ENCODE measurements at regions not wholly inside any gene's neighbourhood (a gene's known extent, or its start where the extent isn't known, plus 50 kb on each side); places are given as distances from the start of the nearest gene placed in this dataset.
"Not testable (repeated sequence)": the region's sequence is repeated elsewhere in the genome, so short reads cannot be mapped to it uniquely, and the experiment has no call there.

DNA sequence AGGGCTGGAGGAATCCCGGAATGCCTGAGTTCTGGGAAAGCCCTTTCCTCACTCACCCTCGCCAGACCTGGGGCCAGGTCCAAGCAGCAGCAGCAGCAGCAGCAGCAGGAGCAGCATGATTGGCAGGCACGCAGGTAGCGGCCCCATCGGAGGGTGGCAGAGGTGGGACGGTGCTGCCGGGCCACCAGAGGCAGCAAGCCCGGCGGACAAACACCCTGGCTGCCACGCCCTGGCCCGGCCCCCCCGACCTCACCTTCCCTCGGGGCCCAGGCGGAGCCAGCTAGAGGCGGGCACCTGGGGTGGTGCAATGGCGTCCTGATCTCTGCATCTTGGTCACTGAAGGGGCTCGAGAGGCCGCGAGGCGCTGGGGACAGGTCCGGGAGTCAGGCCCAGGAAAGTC lies 122.4 kb downstream of the LAT start:
- DNase-seq (ENCODE audit: insufficient read length, low spot score) (no peak), FAIRE-seq (no peak)

DNA sequence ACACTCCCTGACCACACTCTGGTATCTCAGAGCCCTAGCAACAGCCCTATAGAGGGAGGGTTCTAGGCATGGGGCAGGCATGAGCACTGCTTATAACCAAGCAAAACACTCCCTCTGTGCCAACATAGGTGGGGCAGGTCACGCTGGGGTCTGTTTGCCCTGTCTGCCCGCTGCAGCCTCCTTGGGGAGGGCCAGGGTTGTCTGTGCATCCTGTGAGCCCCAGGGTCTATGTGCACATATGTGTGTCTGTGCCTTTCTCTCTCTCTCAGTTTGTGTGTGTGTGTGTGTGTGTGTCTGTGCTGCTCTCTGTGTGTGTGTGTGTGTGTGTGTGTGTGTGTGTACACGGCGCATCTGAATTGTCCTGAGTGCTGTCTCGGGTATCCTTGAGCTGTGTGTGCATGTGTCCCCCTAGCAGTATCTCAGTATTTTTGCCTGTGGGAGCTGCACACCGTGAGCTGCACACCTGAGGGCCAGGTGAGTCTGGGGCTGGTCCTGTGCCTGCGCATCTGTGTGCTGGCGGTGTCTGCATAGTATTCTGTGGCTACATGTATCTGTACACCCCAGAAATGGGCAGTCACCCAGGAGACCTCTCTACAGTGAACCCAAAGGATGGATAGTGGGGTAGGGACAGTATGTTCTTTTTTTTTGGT lies 121.5 kb downstream of the LAT start:
- FAIRE-seq; DNase-seq (ENCODE audit: insufficient read length, low spot score): not testable (repeated sequence)

DNA sequence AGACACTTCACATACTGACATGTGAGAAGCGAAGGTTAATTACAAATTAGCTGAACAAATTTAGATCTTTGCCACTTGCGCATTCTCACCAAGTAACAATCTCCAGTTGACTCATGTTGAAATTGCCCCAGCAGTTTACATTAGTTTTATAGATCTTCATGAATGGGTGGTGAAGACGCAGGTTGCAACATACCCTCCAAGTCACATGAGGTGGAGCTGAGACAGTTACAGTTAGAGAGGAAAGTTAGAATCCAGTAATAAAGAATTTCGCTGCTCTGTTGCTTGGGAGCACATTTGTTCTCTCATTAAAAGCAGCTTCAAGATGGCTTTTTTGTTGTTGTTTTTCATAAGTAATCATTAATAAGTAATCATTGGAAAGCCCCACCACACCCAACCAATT lies 119.7 kb downstream of the LAT start:
- DNase-seq (ENCODE audit: insufficient read length, low spot score); FAIRE-seq: not testable (repeated sequence)

DNA sequence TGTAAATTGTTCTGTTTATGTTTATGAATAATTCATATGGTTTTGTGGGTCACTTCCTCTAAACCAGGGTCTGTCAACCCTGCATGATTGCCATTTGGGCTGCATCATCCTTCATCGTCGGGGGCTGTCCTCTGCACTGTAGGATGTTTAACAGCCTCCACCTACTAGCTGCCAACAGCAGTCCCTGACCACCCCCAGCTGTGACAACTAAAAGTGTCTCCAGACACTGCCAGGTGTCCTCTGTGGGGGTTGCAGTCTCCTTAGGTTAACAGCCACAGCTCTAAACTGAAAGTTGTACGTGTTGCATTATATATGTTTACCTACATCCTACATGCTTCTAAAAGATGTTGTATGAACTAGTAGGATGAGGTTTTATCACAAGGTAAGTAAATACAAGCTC lies 113.1 kb downstream of the LAT start:
- not testable (repeated sequence) for DNase-seq (ENCODE audit: insufficient read length, low spot score); FAIRE-seq

DNA sequence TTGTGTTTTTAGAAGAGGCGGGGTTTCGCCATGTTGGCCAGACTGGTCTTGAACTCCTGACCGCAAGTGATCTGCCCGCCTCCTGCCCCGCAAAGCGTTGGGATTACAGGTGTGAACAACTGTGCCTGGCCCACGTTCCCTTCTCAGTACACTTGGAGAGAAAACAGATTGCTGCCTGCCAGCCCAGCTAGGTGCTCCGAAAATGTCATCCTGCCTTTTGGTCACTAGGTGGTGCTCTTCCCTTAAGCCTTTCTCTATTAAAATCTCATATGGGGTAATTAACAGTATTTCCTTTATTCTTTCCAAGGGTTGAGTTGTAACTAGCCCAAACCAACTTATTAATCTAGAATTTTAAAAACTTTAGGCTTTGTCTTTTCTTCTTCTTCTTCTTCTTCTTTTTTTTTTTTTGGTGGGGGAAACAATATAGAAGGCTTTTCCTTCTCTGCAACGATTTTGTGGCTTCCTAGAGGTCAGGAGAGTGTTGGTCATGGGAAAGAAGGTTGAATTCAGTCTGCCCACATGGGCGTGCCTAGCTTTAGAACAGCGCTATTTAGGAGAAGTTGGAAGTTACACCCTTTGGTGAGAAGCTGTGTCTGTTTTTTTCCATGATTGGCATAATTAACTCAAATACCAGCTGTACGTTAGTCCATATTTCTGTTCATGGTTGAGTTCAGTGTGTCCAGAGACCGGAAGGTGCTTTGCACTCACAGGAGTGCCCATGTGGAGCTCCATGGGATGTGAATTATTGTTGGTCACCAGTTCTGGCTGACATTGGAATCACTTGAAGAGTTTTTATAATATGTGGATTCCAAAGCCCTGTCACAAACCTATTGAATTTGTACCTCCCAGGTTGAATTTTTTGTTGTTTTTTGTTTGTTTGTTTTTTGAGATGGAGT lies 110.1 kb downstream of the LAT start:
- FAIRE-seq; DNase-seq (ENCODE audit: insufficient read length, low spot score): not testable (repeated sequence)

DNA sequence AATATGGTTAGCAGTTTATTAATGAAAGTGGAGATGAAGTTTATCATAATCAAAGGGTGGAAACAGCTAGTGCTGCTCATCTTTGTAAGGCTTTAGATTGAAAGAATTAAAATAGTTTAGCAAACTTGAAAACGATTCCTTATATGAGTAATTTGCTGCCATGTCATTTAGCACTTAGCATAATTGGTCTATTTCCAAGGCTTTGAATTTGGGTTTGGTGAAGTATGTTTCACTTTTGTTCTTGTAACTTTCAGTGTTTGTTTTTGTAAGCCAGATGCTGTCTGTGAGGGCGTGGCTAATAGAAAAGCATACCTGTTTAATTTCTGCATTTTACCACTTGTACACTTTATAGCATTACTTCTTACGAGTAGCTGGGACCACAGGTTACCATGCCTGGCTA lies 109.5 kb downstream of the LAT start:
- DNase-seq (ENCODE audit: insufficient read length, low spot score); FAIRE-seq: not testable (repeated sequence)

DNA sequence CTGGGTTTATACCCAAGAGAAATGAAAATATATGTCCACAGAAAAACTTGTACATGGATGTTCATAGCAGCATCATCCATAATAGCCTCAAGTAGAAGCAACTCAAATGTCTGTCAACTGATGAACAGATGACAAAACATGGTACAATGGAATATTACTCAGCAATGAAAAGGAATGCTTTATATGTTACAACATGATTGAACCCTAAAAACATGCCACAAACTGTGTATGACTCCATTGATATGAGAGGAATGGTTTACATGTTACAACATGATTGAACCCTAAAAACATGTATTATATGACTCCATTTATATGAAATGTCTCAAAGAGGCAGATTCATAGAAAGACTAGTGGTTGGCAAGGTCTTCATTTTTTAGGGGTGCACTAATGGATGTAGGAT lies 104.8 kb downstream of the LAT start:
- not testable (repeated sequence) for FAIRE-seq; DNase-seq (ENCODE audit: insufficient read length, low spot score)

DNA sequence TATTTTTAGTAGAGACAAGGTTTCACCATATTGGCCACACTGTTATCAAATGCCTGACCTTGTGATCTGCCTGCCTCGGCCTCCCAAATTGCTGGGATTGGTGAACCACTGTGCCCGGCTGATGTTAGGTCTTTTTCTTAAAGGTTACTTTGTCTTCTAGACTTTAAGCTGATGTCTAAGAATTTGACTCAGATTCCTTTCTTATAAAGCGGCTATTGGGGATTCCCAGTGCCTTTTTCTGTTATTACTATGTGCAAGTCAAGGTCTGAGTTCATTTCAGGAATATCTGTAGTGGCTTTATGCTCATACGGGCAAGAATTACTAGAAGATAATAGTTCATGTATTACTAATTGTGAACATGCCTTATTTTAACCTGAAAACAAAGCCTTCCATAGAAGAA lies 102.8 kb downstream of the LAT start:
- FAIRE-seq = not testable (repeated sequence)

DNA sequence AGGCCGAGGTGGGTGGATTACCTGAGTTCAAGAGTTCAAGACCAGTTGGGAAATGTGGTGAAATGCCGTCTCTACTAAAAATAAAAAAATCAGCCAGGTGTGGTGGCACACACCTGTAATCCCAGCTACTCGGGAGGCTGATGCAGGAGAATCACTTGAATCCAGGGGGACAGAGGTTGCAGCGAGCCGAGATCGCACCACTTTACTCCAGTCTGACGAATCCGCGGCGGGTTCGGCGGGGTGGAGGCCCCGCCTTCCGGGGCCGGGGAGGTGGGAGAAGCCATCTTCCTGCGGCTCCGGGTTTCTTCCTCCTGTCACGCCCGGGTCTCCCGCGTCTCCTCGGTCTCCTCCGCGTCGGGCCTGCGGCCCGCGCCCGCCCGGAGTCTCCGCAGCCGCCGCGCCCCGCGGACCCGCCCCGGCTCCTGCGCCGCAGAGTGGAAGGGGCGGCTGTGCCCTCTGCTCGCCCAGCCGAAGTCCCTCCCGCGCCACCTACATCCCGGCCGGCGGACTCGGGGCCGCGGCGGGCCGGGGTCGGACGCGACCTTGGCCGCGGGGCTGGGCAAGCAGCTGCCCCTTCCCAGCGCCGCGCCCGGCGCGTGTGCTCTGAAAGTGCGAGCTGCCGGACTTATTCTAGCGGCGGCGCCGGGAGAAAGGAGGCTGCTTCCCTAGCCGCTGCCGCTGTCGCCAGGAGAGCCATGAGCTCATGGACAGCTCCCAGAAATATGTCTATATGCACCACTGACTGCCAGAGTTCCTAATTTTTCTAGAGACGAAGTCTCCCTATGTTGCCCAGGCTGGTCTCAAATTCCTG lies 97.2 kb downstream of the LAT start:
- DNase-seq (ENCODE audit: insufficient read length, low spot score); FAIRE-seq: not testable (repeated sequence)

More for the DNA sequence above, 102.8 kb downstream of the LAT start:
- not testable (repeated sequence) for DNase-seq (ENCODE audit: insufficient read length, low spot score)

DNA sequence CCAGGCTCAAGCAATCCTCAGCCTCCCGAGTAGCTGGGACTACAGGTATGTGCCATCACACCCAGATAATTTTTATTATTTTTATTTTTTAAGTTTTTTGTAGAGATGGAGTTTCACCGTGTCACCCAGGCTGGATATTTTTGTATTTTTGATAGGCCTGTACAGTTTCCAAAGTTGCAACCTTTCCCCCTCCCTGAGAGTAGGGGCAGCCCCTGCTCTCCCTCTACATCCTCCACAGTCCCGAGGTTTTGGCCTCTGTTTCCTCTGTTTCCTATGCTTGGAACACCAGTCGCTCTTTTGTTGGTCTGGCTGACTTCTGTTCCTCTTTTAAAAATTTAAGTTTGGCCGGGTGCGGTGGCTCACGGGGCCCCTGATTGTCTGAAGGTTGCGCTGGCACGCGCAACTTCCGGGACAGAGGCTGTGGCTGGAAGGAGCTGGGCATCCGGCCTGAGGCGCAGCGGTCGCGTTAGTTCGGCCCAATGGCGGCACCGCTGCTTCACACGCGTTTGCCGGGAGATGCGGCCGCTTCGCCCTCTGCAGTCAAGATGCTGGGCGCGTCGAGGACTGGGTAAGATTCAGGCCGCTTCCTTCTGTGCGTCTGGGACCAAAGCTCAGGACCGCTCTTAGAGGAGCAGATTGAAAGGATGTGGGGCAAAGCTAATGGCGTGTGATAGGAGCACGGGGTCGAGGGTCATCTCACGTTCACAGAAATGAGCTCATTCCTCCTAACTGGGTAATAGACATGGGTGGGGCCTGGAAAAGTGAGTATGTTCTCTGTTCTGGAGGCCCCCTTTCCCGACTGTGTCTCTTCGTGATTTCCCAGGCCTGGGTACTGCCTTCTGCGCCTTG lies 89.9 kb downstream of the LAT start:
- not testable (repeated sequence) for FAIRE-seq; DNase-seq (ENCODE audit: insufficient read length, low spot score)

DNA sequence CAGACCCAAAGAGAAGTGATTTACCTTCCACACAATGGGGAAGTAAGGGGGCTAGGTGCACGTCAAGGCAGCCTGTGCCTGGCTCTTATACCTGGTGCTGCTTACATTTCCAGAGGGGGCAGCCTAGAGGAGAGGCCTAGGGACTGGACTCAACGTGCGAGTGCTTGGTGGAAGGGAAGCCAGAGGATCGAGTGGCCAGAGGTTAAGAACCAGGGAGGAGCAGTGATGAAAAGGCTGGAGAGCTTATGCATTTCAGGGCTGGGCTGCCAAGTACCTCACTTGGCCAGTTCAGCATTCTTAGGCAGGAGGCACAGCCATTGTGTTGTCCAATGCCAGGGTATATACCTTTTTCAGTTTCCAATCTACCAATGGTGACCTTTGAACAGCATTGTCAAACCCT lies 77.4 kb downstream of the LAT start:
- not testable (repeated sequence) for FAIRE-seq; DNase-seq (ENCODE audit: insufficient read length, low spot score)

DNA sequence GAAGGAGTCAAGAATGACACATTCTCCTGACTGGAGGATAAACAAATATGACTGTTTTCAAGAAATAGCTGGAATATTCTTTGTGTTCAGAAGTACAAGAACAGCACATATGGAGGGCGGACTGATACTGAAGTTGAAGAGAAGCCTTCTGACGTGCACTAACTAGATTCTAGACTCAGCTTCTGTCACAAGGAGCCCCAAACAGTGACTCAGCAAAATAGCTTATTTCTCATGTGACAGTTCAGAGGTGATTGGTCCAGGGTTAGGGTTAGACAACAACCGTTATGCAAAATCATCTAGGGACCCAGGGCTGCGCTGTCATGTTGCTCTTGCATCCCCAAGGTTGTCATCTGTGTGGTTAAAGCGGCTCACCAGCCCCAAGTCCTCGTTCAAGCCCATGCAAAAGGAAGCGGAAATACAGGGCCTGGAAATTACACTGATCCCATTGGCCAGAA lies 76.6 kb downstream of the LAT start:
- DNase-seq (ENCODE audit: insufficient read length, low spot score); FAIRE-seq: not testable (repeated sequence)

DNA sequence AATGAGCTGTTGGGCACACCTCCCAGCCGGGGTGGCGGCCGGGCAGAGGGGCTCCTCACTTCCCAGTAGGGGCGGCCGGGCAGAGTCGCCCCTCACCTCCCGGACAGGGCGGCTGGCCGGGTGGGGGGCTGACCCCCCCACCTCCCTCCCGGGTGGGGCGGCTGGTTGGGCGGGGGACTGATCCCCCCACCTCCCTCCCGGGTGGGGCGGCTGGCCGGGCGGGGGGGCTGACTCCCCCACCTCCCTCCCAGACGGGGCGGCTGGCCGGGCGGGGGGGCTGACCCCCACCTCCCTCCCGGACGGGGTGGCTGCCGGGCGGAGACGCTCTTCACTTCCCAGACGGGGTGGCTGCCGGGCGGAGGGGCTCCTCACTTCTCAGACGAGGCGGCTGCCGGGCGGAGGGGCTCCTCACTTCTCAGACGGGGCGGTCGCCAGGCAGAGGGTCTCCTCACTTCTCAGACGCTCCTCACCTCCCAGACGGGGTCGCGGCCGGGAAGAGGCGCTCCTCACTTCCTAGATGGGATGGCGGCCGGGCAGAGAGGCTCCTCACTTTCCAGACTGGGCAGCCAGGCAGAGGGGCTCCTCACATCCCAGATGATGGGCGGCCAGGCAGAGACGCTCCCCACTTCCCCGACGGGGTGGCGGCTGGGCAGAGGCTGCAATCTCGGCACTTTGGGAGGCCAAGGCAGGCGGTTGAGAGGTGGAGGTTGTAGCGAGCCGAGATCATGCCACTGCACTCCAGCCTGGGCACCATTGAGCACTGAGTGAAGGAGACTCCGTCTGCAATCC lies 75.4 kb downstream of the LAT start:
- not testable (repeated sequence) for DNase-seq (ENCODE audit: insufficient read length, low spot score); FAIRE-seq

DNA sequence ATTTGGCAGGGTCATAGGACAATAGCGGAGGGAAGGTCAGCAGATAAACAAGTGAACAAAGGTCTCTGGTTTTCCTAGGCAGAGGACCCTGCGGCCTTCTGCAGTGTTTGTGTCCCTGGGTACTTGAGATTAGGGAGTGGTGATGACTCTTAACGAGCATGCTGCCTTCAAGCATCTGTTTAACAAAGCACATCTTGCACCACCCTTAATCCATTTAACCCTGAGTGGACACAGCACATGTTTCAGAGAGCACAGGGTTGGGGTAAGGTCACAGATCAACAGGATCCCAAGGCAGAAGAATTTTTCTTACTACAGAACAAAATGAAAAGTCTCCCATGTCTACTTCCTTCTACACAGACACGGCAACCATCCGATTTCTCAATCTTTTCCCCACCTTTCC lies 74.7 kb downstream of the LAT start:
- FAIRE-seq; DNase-seq (ENCODE audit: insufficient read length, low spot score): not testable (repeated sequence)

Data from HTR-8/SVneo (cell line).